HG03457 (cell line): ENCODE measurements at regions not wholly inside any gene's neighbourhood (a gene's known extent, or its start where the extent isn't known, plus 50 kb on each side); places are given as distances from the start of the nearest gene placed in this dataset.

ENCODE experiments used
- ATAC-seq: cut with Tn5 transposase; IDR thresholded peaks from one replicate; pipeline ENCODE4 v1.9.1; 2021; ENCODE audit warnings: moderate number of reproducible peaks; ENCODE audit not compliant: unreplicated experiment

GRCh38 chr5:54721951-54722654 lies 204.5 kb downstream of the SNX18 start:
- no peak for ATAC-seq

- no peak for ATAC-seq
These were observed 203.6 kb downstream of the SNX18 start for GRCh38 chr5:54721116-54721515.

GRCh38 chr5:54720341-54720740 lies 202.8 kb downstream of the SNX18 start:
- ATAC-seq = no peak

- no peak for ATAC-seq
These were observed 202.1 kb downstream of the SNX18 start for GRCh38 chr5:54719384-54720283.

GRCh38 chr5:54718656-54719055 lies 201.1 kb downstream of the SNX18 start:
- ATAC-seq = no peak

GRCh38 chr5:54717870-54718269 lies 200.3 kb downstream of the SNX18 start:
- ATAC-seq = no peak

- ATAC-seq = no peak
These were observed 199.9 kb downstream of the SNX18 start for GRCh38 chr5:54717459-54717858.

GRCh38 chr5:54713923-54714581 lies 196.5 kb downstream of the SNX18 start:
- no peak for ATAC-seq

- ATAC-seq = no peak
These were observed 191.5 kb downstream of the SNX18 start for GRCh38 chr5:54709096-54709495.

GRCh38 chr5:54707841-54708240 lies 190.3 kb downstream of the SNX18 start:
- no peak for ATAC-seq

GRCh38 chr5:54705994-54706653 lies 188.6 kb downstream of the SNX18 start:
- no peak for ATAC-seq

GRCh38 chr5:54704825-54705224 lies 187.3 kb downstream of the SNX18 start:
- no peak for ATAC-seq

- ATAC-seq = no peak
These were observed 186.8 kb downstream of the SNX18 start for GRCh38 chr5:54704333-54704732.

GRCh38 chr5:54703565-54704255 lies 186.2 kb downstream of the SNX18 start:
- ATAC-seq = no peak

- ATAC-seq = no peak
These were observed 185.6 kb downstream of the SNX18 start for GRCh38 chr5:54703133-54703532.

GRCh38 chr5:54702470-54702869 lies 184.9 kb downstream of the SNX18 start:
- ATAC-seq = no peak

- ATAC-seq = no peak
These were observed 183.5 kb downstream of the SNX18 start for GRCh38 chr5:54700986-54701578.

- ATAC-seq = no peak
These were observed 179.4 kb downstream of the SNX18 start for GRCh38 chr5:54696931-54697330.

GRCh38 chr5:54696346-54696745 lies 178.8 kb downstream of the SNX18 start:
- no peak for ATAC-seq
